Lung microvascular endothelial cell (primary cell): ENCODE measurements at regions not wholly inside any gene's neighbourhood (a gene's known extent, or its start where the extent isn't known, plus 50 kb on each side); places are given as distances from the start of the nearest gene placed in this dataset.

Source experiments
- DNase-seq, 2 donors: peaks; one replicate each; pipeline versions ENCODE4 v3.0.0 to v3.0.0-alpha.2; 2010; ENCODE audit warnings: low read depth in 2 of 2

- DNase-seq, result no peak
Measured at GRCh38 chr2:22530131-22530530, 854.8 kb upstream of the KLHL29 start.

GRCh38 chr2:22536133-22536532, 848.8 kb upstream of the KLHL29 start:
- no peak for DNase-seq

- no peak for DNase-seq
Measured at GRCh38 chr2:22554453-22554852, 830.5 kb upstream of the KLHL29 start.

GRCh38 chr2:22557406-22557805, 827.6 kb upstream of the KLHL29 start:
- DNase-seq, result no peak

GRCh38 chr2:22560021-22560420, 825.0 kb upstream of the KLHL29 start:
- no peak for DNase-seq

GRCh38 chr2:22579341-22579740, 805.6 kb upstream of the KLHL29 start:
- DNase-seq, result no peak

GRCh38 chr2:22582107-22582506, 802.9 kb upstream of the KLHL29 start:
- no peak for DNase-seq

GRCh38 chr2:22596306-22596705, 788.7 kb upstream of the KLHL29 start:
- no peak for DNase-seq

- no peak for DNase-seq
Measured at GRCh38 chr2:22600156-22600555, 784.8 kb upstream of the KLHL29 start.

- DNase-seq, result no peak
Measured at GRCh38 chr2:22600999-22601398, 784.0 kb upstream of the KLHL29 start.

- no peak for DNase-seq
Measured at GRCh38 chr2:22604136-22604535, 780.8 kb upstream of the KLHL29 start.

GRCh38 chr2:22616031-22616430, 768.9 kb upstream of the KLHL29 start:
- no peak for DNase-seq

- no peak for DNase-seq
Measured at GRCh38 chr2:22623620-22624019, 761.4 kb upstream of the KLHL29 start.

- no peak for DNase-seq
Measured at GRCh38 chr2:22626621-22627020, 758.4 kb upstream of the KLHL29 start.

GRCh38 chr2:22628221-22628620, 756.8 kb upstream of the KLHL29 start:
- DNase-seq, result no peak

GRCh38 chr2:22628906-22629305, 756.1 kb upstream of the KLHL29 start:
- no peak for DNase-seq

- no peak for DNase-seq
Measured at GRCh38 chr2:22634167-22634566, 750.8 kb upstream of the KLHL29 start.

GRCh38 chr2:22656426-22656825, 728.6 kb upstream of the KLHL29 start:
- no peak for DNase-seq

GRCh38 chr2:22673529-22673928, 711.5 kb upstream of the KLHL29 start:
- DNase-seq, result no peak

- DNase-seq, result no peak
Measured at GRCh38 chr2:22683914-22684313, 701.1 kb upstream of the KLHL29 start.

- no peak for DNase-seq
Measured at GRCh38 chr2:22690096-22690495, 694.9 kb upstream of the KLHL29 start.

GRCh38 chr2:22691666-22692065, 693.3 kb upstream of the KLHL29 start:
- DNase-seq, result no peak

GRCh38 chr2:22692746-22693145, 692.2 kb upstream of the KLHL29 start:
- no peak for DNase-seq

- no peak for DNase-seq
Measured at GRCh38 chr2:22694300-22694699, 690.7 kb upstream of the KLHL29 start.

GRCh38 chr2:22694856-22695255, 690.1 kb upstream of the KLHL29 start:
- no peak for DNase-seq
